ENCODE measurements at regions not wholly inside any gene's neighbourhood (a gene's known extent, or its start where the extent isn't known, plus 50 kb on each side); places are given as distances from the start of the nearest gene placed in this dataset.

DNA sequence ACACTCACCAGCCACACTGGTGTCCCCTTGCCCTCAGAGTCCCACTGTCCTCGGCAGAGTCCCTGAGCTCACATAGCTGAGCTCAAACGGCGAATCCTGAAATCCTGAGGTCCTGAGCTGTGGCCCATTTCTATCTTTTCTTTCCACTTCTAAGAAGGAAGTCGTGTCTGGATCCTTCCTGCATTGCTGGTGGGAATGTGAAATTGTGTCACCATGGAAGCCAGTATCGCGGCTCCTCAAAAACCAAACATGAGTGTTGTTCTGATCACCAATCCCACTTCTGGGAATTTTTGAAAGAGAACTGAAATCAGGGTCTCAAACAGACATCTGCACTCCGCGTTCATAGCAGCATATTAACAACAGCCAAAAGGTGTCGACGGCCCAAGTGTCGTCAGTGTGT, 244.7 kb downstream of the EIPR1 start:
- Mint-ChIP-seq H3K27ac (no peak overlapping the region), H3K36me3 (no peaks in the 10 kb centered on the region), H3K27me3 (ENCODE audit: low read depth in 2 of 2) (peaks cover 0 to 8% of the 10 kb centered on the region in 2 donors), H3K9me3 (no peaks in the 10 kb centered on the region), H3K4me1 (no peaks in the 10 kb centered on the region), H3K4me3 (no peak overlapping the region)
- TF ChIP-seq, protein P1, sequence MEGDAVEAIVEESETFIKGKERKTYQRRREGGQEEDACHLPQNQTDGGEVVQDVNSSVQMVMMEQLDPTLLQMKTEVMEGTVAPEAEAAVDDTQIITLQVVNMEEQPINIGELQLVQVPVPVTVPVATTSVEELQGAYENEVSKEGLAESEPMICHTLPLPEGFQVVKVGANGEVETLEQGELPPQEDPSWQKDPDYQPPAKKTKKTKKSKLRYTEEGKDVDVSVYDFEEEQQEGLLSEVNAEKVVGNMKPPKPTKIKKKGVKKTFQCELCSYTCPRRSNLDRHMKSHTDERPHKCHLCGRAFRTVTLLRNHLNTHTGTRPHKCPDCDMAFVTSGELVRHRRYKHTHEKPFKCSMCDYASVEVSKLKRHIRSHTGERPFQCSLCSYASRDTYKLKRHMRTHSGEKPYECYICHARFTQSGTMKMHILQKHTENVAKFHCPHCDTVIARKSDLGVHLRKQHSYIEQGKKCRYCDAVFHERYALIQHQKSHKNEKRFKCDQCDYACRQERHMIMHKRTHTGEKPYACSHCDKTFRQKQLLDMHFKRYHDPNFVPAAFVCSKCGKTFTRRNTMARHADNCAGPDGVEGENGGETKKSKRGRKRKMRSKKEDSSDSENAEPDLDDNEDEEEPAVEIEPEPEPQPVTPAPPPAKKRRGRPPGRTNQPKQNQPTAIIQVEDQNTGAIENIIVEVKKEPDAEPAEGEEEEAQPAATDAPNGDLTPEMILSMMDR (IDR thresholded peaks at IDR 0.05): no peak
- DNase-seq (no peak), ATAC-seq (no peak)
- no peaks in the 10 kb centered on the region for H3K36me3 ChIP-seq (ENCODE audit: control insufficient read depth, insufficient read depth, low read length)
- no peaks in the 10 kb centered on the region for H3K9me3 ChIP-seq (ENCODE audit: control insufficient read depth, insufficient read depth, low read length)
- WGBS (ENCODE audit: insufficient coverage): 86% methylated on average over 10 of the region's 11 CpGs
- intact Hi-C loops (cut with micrococcal nuclease): no loop called here
- no peaks in the 10 kb centered on the region for H3K4me1 ChIP-seq (ENCODE audit: control insufficient read depth, insufficient read depth, low read length)
- no peak overlapping the region for H3K27ac ChIP-seq (ENCODE audit: low read length)
- no peaks in the 10 kb centered on the region for H3K27me3 ChIP-seq (ENCODE audit: control insufficient read depth, insufficient read depth, low read length)
- H3K4me3 ChIP-seq (ENCODE audit: low read length): no peak overlapping the region

DNA sequence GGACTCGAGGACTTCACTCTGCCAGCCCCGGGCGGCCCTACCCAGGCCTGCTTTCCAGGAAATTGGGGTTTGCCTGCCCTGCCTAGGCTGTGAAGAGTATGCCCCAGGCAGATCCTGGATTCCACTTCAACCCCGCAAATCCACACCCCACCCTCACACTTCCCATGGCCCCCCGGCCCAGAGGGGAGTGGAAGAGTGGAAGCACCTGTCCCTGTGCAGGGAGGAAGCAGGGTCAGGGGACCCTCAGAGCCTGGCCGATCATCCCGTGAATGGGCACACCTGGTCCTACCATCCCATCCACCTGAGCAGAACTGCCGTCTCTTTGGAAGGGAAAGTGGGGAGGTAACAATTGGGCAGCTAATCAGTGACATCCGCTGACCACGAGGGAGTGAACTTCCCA, 245.2 kb downstream of the EIPR1 start:
- Mint-ChIP-seq H3K4me1 (no peaks in the 10 kb centered on the region), H3K27me3 (ENCODE audit: low read depth in 2 of 2) (peaks cover 0 to 8% of the 10 kb centered on the region in 2 donors), H3K9me3 (no peaks in the 10 kb centered on the region), H3K27ac (no peak overlapping the region), H3K36me3 (no peaks in the 10 kb centered on the region), H3K4me3 (no peak overlapping the region)
- DNase-seq (no peak), ATAC-seq (no peak)
- intact Hi-C loops (cut with micrococcal nuclease): no loop called here
- Histone ChIP-seq H3K36me3 (ENCODE audit: control insufficient read depth, insufficient read depth, low read length) (no peaks in the 10 kb centered on the region), H3K4me1 (ENCODE audit: control insufficient read depth, insufficient read depth, low read length) (no peaks in the 10 kb centered on the region), H3K9me3 (ENCODE audit: control insufficient read depth, insufficient read depth, low read length) (no peaks in the 10 kb centered on the region), H3K27ac (ENCODE audit: low read length) (no peak overlapping the region), H3K27me3 (ENCODE audit: control insufficient read depth, insufficient read depth, low read length) (no peaks in the 10 kb centered on the region), H3K4me3 (ENCODE audit: low read length) (no peak overlapping the region)
- TF ChIP-seq, protein P1 (IDR thresholded peaks at IDR 0.05): no peak
- 84% methylated on average over 7 of the region's 10 CpGs for whole genome bisulfite sequencing (ENCODE audit: insufficient coverage)

DNA sequence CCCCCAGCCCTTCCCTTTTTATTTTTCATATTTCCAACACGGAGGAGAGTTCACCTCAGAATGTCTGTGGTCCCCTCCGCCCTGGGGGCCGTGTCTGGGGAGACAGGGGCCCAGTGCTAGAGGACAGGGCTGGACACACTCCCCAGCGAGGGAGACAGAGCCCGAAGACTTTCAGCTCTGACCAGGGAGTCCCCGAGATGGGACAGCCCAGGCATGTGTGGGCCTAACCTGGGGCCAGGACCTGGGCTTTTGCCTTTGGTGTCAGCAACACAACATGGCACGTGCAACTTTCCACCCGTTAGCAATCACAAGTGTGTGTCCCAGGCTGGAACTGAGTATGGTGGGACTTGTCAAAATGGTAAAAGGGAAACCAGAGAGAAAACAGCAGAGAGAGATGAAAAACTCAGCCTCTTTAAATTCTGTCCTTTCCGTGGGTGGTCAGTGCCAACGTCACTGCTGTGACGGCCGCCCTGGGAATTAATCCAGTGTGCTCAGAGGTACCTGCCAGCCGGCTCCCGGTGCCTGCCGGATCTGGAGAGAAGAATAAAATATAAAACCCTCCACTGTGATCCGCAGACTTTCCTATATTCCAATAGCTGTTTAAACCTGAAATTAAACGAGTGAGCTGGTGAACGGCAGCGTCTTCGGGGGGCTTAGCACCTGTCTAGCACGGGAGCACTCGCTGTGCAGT, 245.8 kb downstream of the EIPR1 start:
- Mint-ChIP-seq H3K4me3 (no peak overlapping the region), H3K4me1 (no peaks in the 10 kb centered on the region), H3K27me3 (ENCODE audit: low read depth in 2 of 2) (peaks cover 0 to 8% of the 10 kb centered on the region in 2 donors), H3K9me3 (no peaks in the 10 kb centered on the region), H3K27ac (no peak overlapping the region), H3K36me3 (no peaks in the 10 kb centered on the region)
- H3K27me3 ChIP-seq (ENCODE audit: control insufficient read depth, insufficient read depth, low read length): no peaks in the 10 kb centered on the region
- ATAC-seq: no peak
- WGBS (ENCODE audit: insufficient coverage): 76% methylated on average over 22 of the region's 22 CpGs
- H3K27ac ChIP-seq (ENCODE audit: low read length): no peak overlapping the region
- DNase-seq: no peak
- no peaks in the 10 kb centered on the region for H3K36me3 ChIP-seq (ENCODE audit: control insufficient read depth, insufficient read depth, low read length)
- H3K4me1 ChIP-seq (ENCODE audit: control insufficient read depth, insufficient read depth, low read length): no peaks in the 10 kb centered on the region
- H3K4me3 ChIP-seq (ENCODE audit: low read length): no peak overlapping the region
- TF ChIP-seq, protein P1 (IDR thresholded peaks at IDR 0.05): no peak
- intact Hi-C loops (cut with micrococcal nuclease): no loop called here
- H3K9me3 ChIP-seq (ENCODE audit: control insufficient read depth, insufficient read depth, low read length): no peaks in the 10 kb centered on the region
